Neural cell (in vitro differentiated cells): ENCODE measurements at regions not wholly inside any gene's neighbourhood (a gene's known extent, or its start where the extent isn't known, plus 50 kb on each side); places are given as distances from the start of the nearest gene placed in this dataset.

Source experiments
- H2AFZ ChIP-seq: fragments of 200-600, 300-800 bp; sonication (generic), shearing (Covaris generic); 2 replicates; pipeline ENCODE4 v1.6.0; 2014; ENCODE audit warnings: low read depth, mild to moderate bottlenecking, antibody characterized with exemption, low read length, moderate library complexity
- H3F3A ChIP-seq: fragments of 200-600 bp; shearing (Covaris generic); 2 replicates; pipeline ENCODE4 v1.6.1; 2016; ENCODE audit warnings: mild to moderate bottlenecking, moderate library complexity, mixed read lengths, antibody characterized with exemption, low read length; ENCODE audit not compliant: insufficient read depth, poor library complexity, severe bottlenecking
- H3K27ac ChIP-seq: fragments of 200-600, 300-800 bp; sonication (generic), shearing (Covaris generic); 2 replicates; pipeline ENCODE4 v1.5.1; 2014; ENCODE audit warnings: mild to moderate bottlenecking, low read length, moderate library complexity
- H3K27me3 ChIP-seq: fragments of 300-800, 200-600 bp; sonication (generic), shearing (Covaris generic); 2 replicates; pipeline ENCODE4 v1.6.0; 2014; ENCODE audit warnings: mild to moderate bottlenecking, low read depth, low read length, moderate library complexity; ENCODE audit not compliant: insufficient read depth
- H3K36me3 ChIP-seq: fragments of 300-800, 200-600 bp; sonication (generic), shearing (Covaris generic); 2 replicates; pipeline ENCODE4 v1.5.1; 2014; ENCODE audit warnings: mild to moderate bottlenecking, antibody characterized with exemption, low read length, moderate library complexity; ENCODE audit not compliant: insufficient read depth
- H3K4me2 ChIP-seq: fragments of 300-800, 200-600 bp; sonication (generic), shearing (Covaris generic); 2 replicates; pipeline ENCODE4 v1.6.0; 2014; ENCODE audit warnings: mild to moderate bottlenecking, low read length
- H3K4me3 ChIP-seq: fragments of 300-800, 200-600 bp; sonication (generic), shearing (Covaris generic); 2 replicates; pipeline ENCODE4 v1.5.1; 2014; ENCODE audit warnings: mild to moderate bottlenecking, low read length, moderate library complexity
- H3K79me2 ChIP-seq: fragments of 200-600 bp; shearing (Covaris generic); replicated peaks from 2 replicates; pipeline ENCODE4 v1.6.0; 2014; ENCODE audit warnings: mild to moderate bottlenecking, low read length, moderate library complexity; ENCODE audit not compliant: insufficient read depth
- H3K9ac ChIP-seq: fragments of 300-800, 200-600 bp; sonication (generic), shearing (Covaris generic); 2 replicates; pipeline ENCODE4 v1.6.1; 2016; ENCODE audit warnings: mild to moderate bottlenecking, low read length, mixed read lengths
- H3K9me2 ChIP-seq: fragments of 200-600 bp; shearing (Covaris generic); 2 replicates; pipeline ENCODE4 v1.6.1; 2016; ENCODE audit warnings: mild to moderate bottlenecking, low read length, mixed read lengths; ENCODE audit not compliant: insufficient read depth
- H3K9me3 ChIP-seq: fragments of 200-600, 300-800 bp; sonication (generic), shearing (Covaris generic); 2 replicates; pipeline ENCODE4 v1.6.1; 2016; ENCODE audit warnings: mild to moderate bottlenecking, mixed run types, low read length, moderate library complexity, mixed read lengths
- H4K20me1 ChIP-seq: fragments of 200-600 bp; shearing (Covaris generic); 2 replicates; pipeline ENCODE4 v1.6.1; 2016; ENCODE audit warnings: mild to moderate bottlenecking, mixed run types; ENCODE audit not compliant: insufficient read depth
- EZH2 ChIP-seq: fragments of 200-600, 300-800 bp; shearing (Covaris generic), sonication (generic); IDR thresholded peaks from 2 replicates; pipeline ENCODE4 v1.6.1; 2014; ENCODE audit warnings: antibody characterized with exemption, low read length, borderline replicate concordance, mild to moderate bottlenecking; ENCODE audit not compliant: insufficient read depth, poor library complexity, severe bottlenecking
- MXI1 ChIP-seq: fragments of 450-650 bp; conservative IDR thresholded peaks from 2 replicates; pipeline ENCODE4 v1.6.1; 2014; ENCODE audit warnings: antibody characterized with exemption, mild to moderate bottlenecking; ENCODE audit not compliant: poor library complexity, severe bottlenecking
- POLR2AphosphoS5 ChIP-seq: IDR thresholded peaks from 2 replicates; pipeline ENCODE4 v1.6.1; 2012
- RAD21 ChIP-seq: fragments of 450-650 bp; conservative IDR thresholded peaks from 2 replicates; pipeline ENCODE4 v1.6.1; 2014; ENCODE audit warnings: antibody characterized with exemption, mild to moderate bottlenecking, moderate library complexity
- SMC3 ChIP-seq: fragments of 450-650 bp; conservative IDR thresholded peaks from 2 replicates; pipeline ENCODE4 v1.6.1; 2014; ENCODE audit warnings: antibody characterized with exemption, mild to moderate bottlenecking, moderate library complexity; ENCODE audit not compliant: poor library complexity
- TAF1 ChIP-seq: IDR thresholded peaks from 2 replicates; pipeline ENCODE4 v1.6.1; 2012; ENCODE audit warnings: low read depth
- TF ChIP-seq, protein P1 (sequence below): IDR thresholded peaks from 2 replicates; pipeline ENCODE4 v1.6.1; 2012; ENCODE audit warnings: borderline replicate concordance
- TF ChIP-seq, protein P2 (sequence below): fragments of 450-650 bp; IDR thresholded peaks from 2 replicates; pipeline ENCODE4 v1.5.1; 2014; ENCODE audit warnings: antibody characterized with exemption, mild to moderate bottlenecking, moderate library complexity; ENCODE audit not compliant: poor library complexity, severe bottlenecking

DNA sequence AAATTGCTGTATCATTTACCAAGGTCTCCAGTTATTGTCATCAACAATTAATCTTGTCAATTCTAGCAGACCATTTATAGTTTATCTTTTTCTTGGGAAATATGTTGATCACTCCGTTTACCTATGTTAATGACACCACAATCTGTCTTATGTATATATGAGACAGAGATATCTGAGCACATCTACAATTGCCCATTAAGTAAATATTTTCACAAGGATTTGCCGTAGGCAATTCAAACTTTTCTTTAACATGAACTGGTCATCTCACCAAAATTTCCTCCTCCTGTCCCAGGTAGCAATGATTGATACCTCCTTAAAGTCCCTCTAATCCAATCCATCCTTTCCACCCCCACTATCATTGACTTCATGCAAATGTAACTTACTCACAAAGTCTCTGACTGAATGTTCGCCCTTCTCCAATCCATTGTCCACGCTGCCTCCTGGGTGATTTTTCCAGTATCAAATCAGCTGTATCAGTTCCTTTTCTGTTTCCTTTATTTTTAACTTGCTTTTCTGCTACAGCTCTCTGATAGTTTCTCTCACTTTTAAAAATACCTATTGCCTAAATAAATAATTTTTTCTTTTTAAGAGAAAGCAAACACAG, 138.3 kb downstream of the GNAT3 start:
- H3K4me2 ChIP-seq: no peak overlapping the region
- no peak overlapping the region for H2AFZ ChIP-seq
- no peaks in the 10 kb centered on the region for H3F3A ChIP-seq
- H3K27me3 ChIP-seq: no peaks in the 10 kb centered on the region
- no peaks in the 10 kb centered on the region for H3K79me2 ChIP-seq
- TF ChIP-seq EZH2: no peak
- H3K9ac ChIP-seq: no peak overlapping the region
- no peaks in the 10 kb centered on the region for H3K36me3 ChIP-seq
- H3K9me2 ChIP-seq: no peaks in the 10 kb centered on the region
- no peak overlapping the region for H3K4me3 ChIP-seq
- H4K20me1 ChIP-seq: no peaks in the 10 kb centered on the region
- H3K27ac ChIP-seq: no peak overlapping the region
- no peaks in the 10 kb centered on the region for H3K9me3 ChIP-seq

DNA sequence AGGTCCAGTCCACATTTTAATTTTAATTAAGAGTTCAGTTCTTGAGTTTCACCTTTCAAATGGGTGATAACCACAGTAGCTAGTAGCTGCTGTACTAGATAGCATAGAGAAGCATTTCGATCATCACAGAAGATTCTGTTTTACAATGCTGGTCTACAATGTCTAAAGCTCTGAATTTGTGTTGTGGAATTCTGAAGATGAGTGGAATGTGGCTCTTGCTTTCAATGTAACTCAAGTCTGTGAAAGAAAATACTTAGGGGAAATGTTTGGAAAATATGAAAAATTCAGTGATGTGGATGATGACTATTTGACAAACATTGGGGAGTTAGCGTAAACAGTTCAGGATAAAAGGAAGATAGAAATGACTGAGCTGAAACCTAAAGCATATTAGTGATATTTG, 139.4 kb downstream of the GNAT3 start:
- Histone ChIP-seq H3K27me3 (no peaks in the 10 kb centered on the region), H3K27ac (no peak overlapping the region), H3K9ac (no peak overlapping the region), H3K4me3 (no peak overlapping the region), H3K9me2 (no peaks in the 10 kb centered on the region), H4K20me1 (no peaks in the 10 kb centered on the region), H2AFZ (no peak overlapping the region), H3K4me2 (no peak overlapping the region), H3F3A (no peaks in the 10 kb centered on the region), H3K36me3 (no peaks in the 10 kb centered on the region), H3K9me3 (no peaks in the 10 kb centered on the region), H3K79me2 (no peaks in the 10 kb centered on the region)
- no peak for TF ChIP-seq MXI1
- TF ChIP-seq RAD21: no peak
- TF ChIP-seq, protein P1, sequence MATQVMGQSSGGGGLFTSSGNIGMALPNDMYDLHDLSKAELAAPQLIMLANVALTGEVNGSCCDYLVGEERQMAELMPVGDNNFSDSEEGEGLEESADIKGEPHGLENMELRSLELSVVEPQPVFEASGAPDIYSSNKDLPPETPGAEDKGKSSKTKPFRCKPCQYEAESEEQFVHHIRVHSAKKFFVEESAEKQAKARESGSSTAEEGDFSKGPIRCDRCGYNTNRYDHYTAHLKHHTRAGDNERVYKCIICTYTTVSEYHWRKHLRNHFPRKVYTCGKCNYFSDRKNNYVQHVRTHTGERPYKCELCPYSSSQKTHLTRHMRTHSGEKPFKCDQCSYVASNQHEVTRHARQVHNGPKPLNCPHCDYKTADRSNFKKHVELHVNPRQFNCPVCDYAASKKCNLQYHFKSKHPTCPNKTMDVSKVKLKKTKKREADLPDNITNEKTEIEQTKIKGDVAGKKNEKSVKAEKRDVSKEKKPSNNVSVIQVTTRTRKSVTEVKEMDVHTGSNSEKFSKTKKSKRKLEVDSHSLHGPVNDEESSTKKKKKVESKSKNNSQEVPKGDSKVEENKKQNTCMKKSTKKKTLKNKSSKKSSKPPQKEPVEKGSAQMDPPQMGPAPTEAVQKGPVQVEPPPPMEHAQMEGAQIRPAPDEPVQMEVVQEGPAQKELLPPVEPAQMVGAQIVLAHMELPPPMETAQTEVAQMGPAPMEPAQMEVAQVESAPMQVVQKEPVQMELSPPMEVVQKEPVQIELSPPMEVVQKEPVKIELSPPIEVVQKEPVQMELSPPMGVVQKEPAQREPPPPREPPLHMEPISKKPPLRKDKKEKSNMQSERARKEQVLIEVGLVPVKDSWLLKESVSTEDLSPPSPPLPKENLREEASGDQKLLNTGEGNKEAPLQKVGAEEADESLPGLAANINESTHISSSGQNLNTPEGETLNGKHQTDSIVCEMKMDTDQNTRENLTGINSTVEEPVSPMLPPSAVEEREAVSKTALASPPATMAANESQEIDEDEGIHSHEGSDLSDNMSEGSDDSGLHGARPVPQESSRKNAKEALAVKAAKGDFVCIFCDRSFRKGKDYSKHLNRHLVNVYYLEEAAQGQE: no peak
- TF ChIP-seq, protein P2, sequence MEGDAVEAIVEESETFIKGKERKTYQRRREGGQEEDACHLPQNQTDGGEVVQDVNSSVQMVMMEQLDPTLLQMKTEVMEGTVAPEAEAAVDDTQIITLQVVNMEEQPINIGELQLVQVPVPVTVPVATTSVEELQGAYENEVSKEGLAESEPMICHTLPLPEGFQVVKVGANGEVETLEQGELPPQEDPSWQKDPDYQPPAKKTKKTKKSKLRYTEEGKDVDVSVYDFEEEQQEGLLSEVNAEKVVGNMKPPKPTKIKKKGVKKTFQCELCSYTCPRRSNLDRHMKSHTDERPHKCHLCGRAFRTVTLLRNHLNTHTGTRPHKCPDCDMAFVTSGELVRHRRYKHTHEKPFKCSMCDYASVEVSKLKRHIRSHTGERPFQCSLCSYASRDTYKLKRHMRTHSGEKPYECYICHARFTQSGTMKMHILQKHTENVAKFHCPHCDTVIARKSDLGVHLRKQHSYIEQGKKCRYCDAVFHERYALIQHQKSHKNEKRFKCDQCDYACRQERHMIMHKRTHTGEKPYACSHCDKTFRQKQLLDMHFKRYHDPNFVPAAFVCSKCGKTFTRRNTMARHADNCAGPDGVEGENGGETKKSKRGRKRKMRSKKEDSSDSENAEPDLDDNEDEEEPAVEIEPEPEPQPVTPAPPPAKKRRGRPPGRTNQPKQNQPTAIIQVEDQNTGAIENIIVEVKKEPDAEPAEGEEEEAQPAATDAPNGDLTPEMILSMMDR: no peak
- TF ChIP-seq POLR2AphosphoS5: no peak
- TF ChIP-seq SMC3: no peak

DNA sequence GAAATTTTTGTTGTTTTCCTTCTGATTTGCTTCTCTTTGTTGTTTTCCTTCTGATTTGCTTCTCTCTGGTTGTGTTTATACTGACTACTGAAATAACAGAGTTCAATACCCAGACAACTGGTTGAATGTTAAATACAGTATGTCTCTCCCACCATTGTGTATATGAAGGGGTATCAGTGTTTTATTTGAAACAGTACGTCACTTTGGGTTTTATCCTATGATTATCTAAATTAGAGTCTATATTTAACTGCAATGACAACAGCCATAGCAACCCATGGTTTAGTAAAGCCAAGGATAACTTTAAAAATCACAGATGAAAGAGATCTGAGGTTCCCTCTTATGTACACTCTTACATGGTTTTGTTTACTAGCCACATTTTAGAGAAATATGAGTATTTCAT, 141.3 kb downstream of the GNAT3 start:
- H3K27me3 ChIP-seq: no peaks in the 10 kb centered on the region
- TF ChIP-seq EZH2 (no peak), SMC3 (no peak), TAF1 (no peak), MXI1 (no peak), POLR2AphosphoS5 (peak; percentile 23)
- no peak overlapping the region for H3K27ac ChIP-seq
- H3K9me2 ChIP-seq: no peaks in the 10 kb centered on the region
- no peak overlapping the region for H3K4me2 ChIP-seq
- no peak overlapping the region for H3K9ac ChIP-seq
- no peaks in the 10 kb centered on the region for H3K79me2 ChIP-seq
- no peaks in the 10 kb centered on the region for H3K9me3 ChIP-seq
- H4K20me1 ChIP-seq: no peaks in the 10 kb centered on the region
- no peak overlapping the region for H2AFZ ChIP-seq
- H3F3A ChIP-seq: no peaks in the 10 kb centered on the region
- no peak overlapping the region for H3K4me3 ChIP-seq
- H3K36me3 ChIP-seq: no peaks in the 10 kb centered on the region
